ENCODE measurements at regions not wholly inside any gene's neighbourhood (a gene's known extent, or its start where the extent isn't known, plus 50 kb on each side); places are given as distances from the start of the nearest gene placed in this dataset.

- no peaks in the 10 kb centered on the region for H3K27me3 ChIP-seq (ENCODE audit: insufficient read depth, low read length, poor library complexity, severe bottlenecking)
- H3K4me1 Mint-ChIP-seq = no peaks in the 10 kb centered on the region
- no peak overlapping the region for H3K27ac Mint-ChIP-seq
- no peak for DNase-seq
- H3K27me3 Mint-ChIP-seq = no peaks in the 10 kb centered on the region
- H3K9me3 ChIP-seq (ENCODE audit: low read length) = no peaks in the 10 kb centered on the region
- no peak overlapping the region for H3K4me3 ChIP-seq (ENCODE audit: low read length)
- no peak overlapping the region for H3K4me3 Mint-ChIP-seq
- CTCF ChIA-PET = no interaction called here
- H3K36me3 ChIP-seq (ENCODE audit: insufficient read depth, low read length) = no peaks in the 10 kb centered on the region
- H3K4me1 ChIP-seq (ENCODE audit: insufficient read depth, low read length) = no peaks in the 10 kb centered on the region
- H3K27ac ChIP-seq (ENCODE audit: low read depth, low read length) = no peak overlapping the region
- H3K36me3 Mint-ChIP-seq = no peaks in the 10 kb centered on the region
- H3K9me3 Mint-ChIP-seq = peaks cover 0 to 4% (median 2%) of the 10 kb centered on the region in 5 donors
- POLR2A ChIA-PET = no interaction called here
Observed at GRCh38 chr1:218779341-218780100, 394.2 kb upstream of the LYPLAL1 start.

GRCh38 chr1:218783131-218783530 lies 390.5 kb upstream of the LYPLAL1 start:
- H3K27ac ChIP-seq (ENCODE audit: low read depth, low read length) = no peak overlapping the region
- H3K9me3 Mint-ChIP-seq = peaks cover 0 to 4% (median 2%) of the 10 kb centered on the region in 5 donors
- DNase-seq = no peak
- no peaks in the 10 kb centered on the region for H3K9me3 ChIP-seq (ENCODE audit: low read length)
- no peaks in the 10 kb centered on the region for H3K36me3 Mint-ChIP-seq
- no peaks in the 10 kb centered on the region for H3K4me1 Mint-ChIP-seq
- no peaks in the 10 kb centered on the region for H3K27me3 Mint-ChIP-seq
- H3K4me3 Mint-ChIP-seq = no peak overlapping the region
- H3K27ac Mint-ChIP-seq = no peak overlapping the region
- H3K4me1 ChIP-seq (ENCODE audit: insufficient read depth, low read length) = no peaks in the 10 kb centered on the region
- CTCF ChIA-PET = no interaction called here
- no peaks in the 10 kb centered on the region for H3K36me3 ChIP-seq (ENCODE audit: insufficient read depth, low read length)
- POLR2A ChIA-PET = no interaction called here
- H3K4me3 ChIP-seq (ENCODE audit: low read length) = no peak overlapping the region
- H3K27me3 ChIP-seq (ENCODE audit: insufficient read depth, low read length, poor library complexity, severe bottlenecking) = no peaks in the 10 kb centered on the region

- no peak for DNase-seq
- Mint-ChIP-seq H3K27ac (no peak overlapping the region), H3K36me3 (no peaks in the 10 kb centered on the region), H3K4me1 (no peaks in the 10 kb centered on the region), H3K27me3 (no peaks in the 10 kb centered on the region), H3K9me3 (peaks cover 0 to 6% (median 2%) of the 10 kb centered on the region in 5 donors), H3K4me3 (no peak overlapping the region)
- H3K9me3 ChIP-seq (ENCODE audit: low read length) = no peaks in the 10 kb centered on the region
- no peak overlapping the region for H3K4me3 ChIP-seq (ENCODE audit: low read length)
- H3K27me3 ChIP-seq (ENCODE audit: insufficient read depth, low read length, poor library complexity, severe bottlenecking) = no peaks in the 10 kb centered on the region
- no peak overlapping the region for H3K27ac ChIP-seq (ENCODE audit: low read depth, low read length)
- CTCF ChIA-PET = no interaction called here
- H3K4me1 ChIP-seq (ENCODE audit: insufficient read depth, low read length) = no peaks in the 10 kb centered on the region
- POLR2A ChIA-PET = no interaction called here
- no peaks in the 10 kb centered on the region for H3K36me3 ChIP-seq (ENCODE audit: insufficient read depth, low read length)
Observed at GRCh38 chr1:218783916-218784315, 389.8 kb upstream of the LYPLAL1 start.

GRCh38 chr1:218785928-218786327 lies 387.8 kb upstream of the LYPLAL1 start:
- no peaks in the 10 kb centered on the region for H3K9me3 ChIP-seq (ENCODE audit: low read length)
- Mint-ChIP-seq H3K4me1 (no peaks in the 10 kb centered on the region), H3K9me3 (peaks cover 0 to 6% (median 2%) of the 10 kb centered on the region in 5 donors), H3K27ac (no peak overlapping the region), H3K36me3 (no peaks in the 10 kb centered on the region), H3K27me3 (no peaks in the 10 kb centered on the region), H3K4me3 (no peak overlapping the region)
- ChIA-PET CTCF (no interaction called here), POLR2A (no interaction called here)
- no peak overlapping the region for H3K27ac ChIP-seq (ENCODE audit: low read depth, low read length)
- H3K36me3 ChIP-seq (ENCODE audit: insufficient read depth, low read length) = no peaks in the 10 kb centered on the region
- H3K4me1 ChIP-seq (ENCODE audit: insufficient read depth, low read length) = no peaks in the 10 kb centered on the region
- DNase-seq = no peak
- H3K27me3 ChIP-seq (ENCODE audit: insufficient read depth, low read length, poor library complexity, severe bottlenecking) = no peaks in the 10 kb centered on the region
- no peak overlapping the region for H3K4me3 ChIP-seq (ENCODE audit: low read length)

GRCh38 chr1:218787826-218788225 lies 385.9 kb upstream of the LYPLAL1 start:
- peaks cover 0 to 2% of the 10 kb centered on the region in 2 donors for H3K27me3 Mint-ChIP-seq
- Histone ChIP-seq H3K27me3 (ENCODE audit: insufficient read depth, low read length, poor library complexity, severe bottlenecking) (no peaks in the 10 kb centered on the region), H3K4me3 (ENCODE audit: low read length) (no peak overlapping the region), H3K27ac (ENCODE audit: low read depth, low read length) (no peak overlapping the region), H3K4me1 (ENCODE audit: insufficient read depth, low read length) (no peaks in the 10 kb centered on the region), H3K9me3 (ENCODE audit: low read length) (no peaks in the 10 kb centered on the region), H3K36me3 (ENCODE audit: insufficient read depth, low read length) (no peaks in the 10 kb centered on the region)
- no peak for DNase-seq
- ChIA-PET CTCF (no interaction called here), POLR2A (no interaction called here)
- peaks cover 0 to 3% (median 0%) of the 10 kb centered on the region in 5 donors for H3K9me3 Mint-ChIP-seq
- no peak overlapping the region for H3K27ac Mint-ChIP-seq
- H3K4me1 Mint-ChIP-seq = no peaks in the 10 kb centered on the region
- H3K36me3 Mint-ChIP-seq = no peaks in the 10 kb centered on the region
- H3K4me3 Mint-ChIP-seq = no peak overlapping the region

GRCh38 chr1:218796773-218797172 lies 376.9 kb upstream of the LYPLAL1 start:
- no peaks in the 10 kb centered on the region for H3K9me3 ChIP-seq (ENCODE audit: low read length)
- no peaks in the 10 kb centered on the region for H3K36me3 ChIP-seq (ENCODE audit: insufficient read depth, low read length)
- ChIA-PET CTCF (no interaction called here), POLR2A (no interaction called here)
- H3K36me3 Mint-ChIP-seq = no peaks in the 10 kb centered on the region
- no peaks in the 10 kb centered on the region for H3K4me1 Mint-ChIP-seq
- no peak overlapping the region for H3K4me3 Mint-ChIP-seq
- H3K27me3 ChIP-seq (ENCODE audit: insufficient read depth, low read length, poor library complexity, severe bottlenecking) = no peaks in the 10 kb centered on the region
- no peak for DNase-seq
- no peak overlapping the region for H3K4me3 ChIP-seq (ENCODE audit: low read length)
- no peaks in the 10 kb centered on the region for H3K4me1 ChIP-seq (ENCODE audit: insufficient read depth, low read length)
- H3K27me3 Mint-ChIP-seq = no peaks in the 10 kb centered on the region
- H3K27ac ChIP-seq (ENCODE audit: low read depth, low read length) = no peak overlapping the region
- H3K27ac Mint-ChIP-seq = no peak overlapping the region
- peaks cover 0 to 10% (median 3%) of the 10 kb centered on the region in 5 donors for H3K9me3 Mint-ChIP-seq

GRCh38 chr1:218802799-218803198 lies 370.9 kb upstream of the LYPLAL1 start:
- Histone ChIP-seq H3K4me1 (ENCODE audit: insufficient read depth, low read length) (no peaks in the 10 kb centered on the region), H3K36me3 (ENCODE audit: insufficient read depth, low read length) (no peaks in the 10 kb centered on the region), H3K9me3 (ENCODE audit: low read length) (no peaks in the 10 kb centered on the region), H3K27ac (ENCODE audit: low read depth, low read length) (no peak overlapping the region), H3K4me3 (ENCODE audit: low read length) (no peak overlapping the region), H3K27me3 (ENCODE audit: insufficient read depth, low read length, poor library complexity, severe bottlenecking) (no peaks in the 10 kb centered on the region)
- DNase-seq = no peak
- no peak overlapping the region for H3K4me3 Mint-ChIP-seq
- no peaks in the 10 kb centered on the region for H3K27me3 Mint-ChIP-seq
- H3K36me3 Mint-ChIP-seq = no peaks in the 10 kb centered on the region
- POLR2A ChIA-PET = no interaction called here
- H3K4me1 Mint-ChIP-seq = no peaks in the 10 kb centered on the region
- no peak overlapping the region for H3K27ac Mint-ChIP-seq
- CTCF ChIA-PET = no interaction called here
- H3K9me3 Mint-ChIP-seq = peaks cover 0 to 18% (median 5%) of the 10 kb centered on the region in 5 donors

- H3K4me3 Mint-ChIP-seq = no peak overlapping the region
- no peaks in the 10 kb centered on the region for H3K36me3 ChIP-seq (ENCODE audit: insufficient read depth, low read length)
- H3K9me3 ChIP-seq (ENCODE audit: low read length) = no peaks in the 10 kb centered on the region
- ChIA-PET CTCF (no interaction called here), POLR2A (no interaction called here)
- no peak overlapping the region for H3K27ac Mint-ChIP-seq
- H3K4me1 ChIP-seq (ENCODE audit: insufficient read depth, low read length) = no peaks in the 10 kb centered on the region
- no peaks in the 10 kb centered on the region for H3K27me3 Mint-ChIP-seq
- peaks cover 0 to 18% (median 7%) of the 10 kb centered on the region in 5 donors for H3K9me3 Mint-ChIP-seq
- H3K27ac ChIP-seq (ENCODE audit: low read depth, low read length) = no peak overlapping the region
- H3K4me1 Mint-ChIP-seq = no peaks in the 10 kb centered on the region
- no peaks in the 10 kb centered on the region for H3K27me3 ChIP-seq (ENCODE audit: insufficient read depth, low read length, poor library complexity, severe bottlenecking)
- no peak for DNase-seq
- H3K36me3 Mint-ChIP-seq = no peaks in the 10 kb centered on the region
- no peak overlapping the region for H3K4me3 ChIP-seq (ENCODE audit: low read length)
Observed at GRCh38 chr1:218803351-218803997, 370.2 kb upstream of the LYPLAL1 start.
